HG02938 (cell line): ENCODE measurements at regions not wholly inside any gene's neighbourhood (a gene's known extent, or its start where the extent isn't known, plus 50 kb on each side); places are given as distances from the start of the nearest gene placed in this dataset.

ENCODE experiments used
- ATAC-seq: cut with Tn5 transposase; IDR thresholded peaks from one replicate; pipeline ENCODE4 v1.9.1; 2021; ENCODE audit warnings: mild to moderate bottlenecking, moderate library complexity; ENCODE audit not compliant: unreplicated experiment

DNA sequence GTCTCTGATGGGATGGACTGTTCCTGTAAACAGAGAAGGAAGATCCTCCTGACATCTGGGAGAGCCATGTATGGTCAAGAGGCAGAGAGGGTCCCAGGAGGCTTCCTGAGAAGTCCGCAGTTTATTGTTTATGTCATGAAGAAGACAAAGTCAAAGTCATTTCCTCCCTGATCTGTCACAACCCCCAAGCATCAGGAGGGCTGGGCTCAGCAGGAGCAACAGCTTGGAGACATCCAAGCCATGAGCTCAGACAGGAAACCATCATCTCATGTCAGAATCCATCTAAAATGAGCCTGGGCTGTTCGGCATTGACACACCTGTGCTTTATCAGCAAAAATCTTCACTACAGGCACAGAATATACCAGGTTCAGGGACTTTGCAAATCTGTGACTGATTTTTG lies 325.0 kb upstream of the MSX2 start:
- no peak for ATAC-seq

DNA sequence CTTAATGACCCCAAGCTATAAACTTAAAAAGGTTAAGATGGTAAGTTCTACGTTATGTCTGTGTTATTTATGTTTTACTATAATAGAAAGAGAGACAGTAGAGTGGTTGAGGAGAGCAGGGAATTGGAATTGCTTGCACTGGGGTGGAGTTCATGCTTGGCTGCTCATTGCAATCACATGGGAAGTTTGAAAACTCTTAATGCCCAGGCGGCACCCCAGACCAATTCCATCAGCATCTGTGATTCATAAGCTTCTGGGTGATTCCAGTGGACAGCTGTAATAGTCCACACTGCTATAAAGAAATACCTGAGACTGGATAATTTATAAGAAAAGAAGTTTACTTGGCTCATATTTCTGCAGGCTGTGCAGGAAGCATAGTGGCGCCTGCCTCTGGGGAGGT lies 323.9 kb upstream of the MSX2 start:
- no peak for ATAC-seq

DNA sequence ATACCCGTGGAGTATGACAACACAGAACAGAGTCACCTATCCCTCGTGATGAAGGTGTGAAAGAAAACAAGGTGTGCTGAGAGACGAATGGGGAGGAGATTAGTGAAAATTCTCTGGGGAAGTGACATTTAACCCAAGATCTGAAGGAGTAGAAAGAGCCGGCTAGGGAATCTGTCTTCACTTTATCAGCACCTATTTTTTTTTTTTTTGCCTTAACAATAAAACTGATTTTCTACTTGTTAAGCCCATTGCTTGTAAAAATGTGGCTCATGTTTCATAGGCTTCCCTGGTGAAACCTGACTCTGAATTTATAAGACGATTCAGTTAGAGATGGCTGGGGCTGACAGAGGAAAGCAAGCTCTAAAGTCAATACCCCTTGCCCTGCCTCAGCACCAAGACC lies 322.6 kb upstream of the MSX2 start:
- no peak for ATAC-seq

GRCh38 chr5:174402222-174402812 lies 322.1 kb upstream of the MSX2 start:
- no peak for ATAC-seq

- no peak for ATAC-seq
Measured at GRCh38 chr5:174404848-174405247, 319.5 kb upstream of the MSX2 start.

GRCh38 chr5:174409070-174409469 lies 315.3 kb upstream of the MSX2 start:
- no peak for ATAC-seq

DNA sequence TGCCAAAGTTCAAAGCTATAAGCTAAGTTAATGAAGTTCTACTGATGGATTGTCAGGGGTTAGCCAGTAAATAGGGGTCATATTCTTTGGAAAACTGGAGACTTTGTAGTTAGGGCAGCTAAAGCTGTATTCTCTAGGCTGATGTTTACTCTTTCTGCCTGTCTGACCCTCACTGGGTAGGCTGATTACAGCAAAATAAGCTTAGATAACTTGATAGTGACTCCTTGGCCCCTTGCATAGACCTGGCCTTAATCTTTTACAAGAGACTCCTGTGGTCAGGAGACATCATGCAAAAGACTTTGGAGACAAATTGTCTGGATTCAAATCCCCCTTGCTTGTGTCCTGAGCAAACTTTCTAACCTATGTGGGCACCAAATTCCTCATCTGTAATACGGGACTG lies 314.4 kb upstream of the MSX2 start:
- no peak for ATAC-seq

- ATAC-seq: no peak
Measured at GRCh38 chr5:174410716-174411478, 313.5 kb upstream of the MSX2 start.

DNA sequence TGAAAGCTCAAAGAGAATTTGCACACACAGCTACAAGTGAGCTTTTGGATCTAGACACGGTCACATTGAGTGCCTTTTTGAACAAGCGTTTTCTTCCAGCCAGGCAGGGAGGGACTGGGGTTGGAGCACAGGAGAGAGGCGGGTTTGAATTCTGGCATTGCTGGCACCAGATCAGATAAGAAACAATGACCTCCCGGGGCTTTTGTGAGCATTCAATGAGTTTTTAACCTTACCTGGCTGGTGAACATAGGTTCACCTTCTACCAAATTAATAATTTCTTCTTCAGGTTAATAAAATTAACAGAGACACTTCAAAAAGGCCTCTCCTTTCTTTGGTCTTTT lies 312.9 kb upstream of the MSX2 start:
- no peak for ATAC-seq

DNA sequence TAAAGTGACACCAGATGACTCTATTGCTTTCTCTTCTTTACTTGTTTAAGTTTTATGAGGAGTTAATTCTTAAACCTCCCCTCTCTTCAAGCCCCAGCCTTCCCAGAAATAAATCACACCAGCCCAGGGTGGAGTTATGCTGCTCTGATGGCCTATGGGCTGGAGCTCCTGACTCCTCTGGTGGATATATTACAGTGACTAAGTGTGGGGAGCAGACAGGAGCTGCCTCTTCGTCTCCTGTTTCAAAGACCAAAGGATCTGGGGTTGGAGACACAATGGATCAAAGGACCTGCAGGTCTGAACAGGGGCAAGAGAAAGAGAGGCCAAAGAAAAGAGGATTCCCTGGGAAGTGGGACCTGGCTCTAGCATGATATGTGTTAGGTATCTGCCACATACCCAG lies 312.0 kb upstream of the MSX2 start:
- ATAC-seq: no peak

GRCh38 chr5:174412941-174413340 lies 311.4 kb upstream of the MSX2 start:
- no peak for ATAC-seq

DNA sequence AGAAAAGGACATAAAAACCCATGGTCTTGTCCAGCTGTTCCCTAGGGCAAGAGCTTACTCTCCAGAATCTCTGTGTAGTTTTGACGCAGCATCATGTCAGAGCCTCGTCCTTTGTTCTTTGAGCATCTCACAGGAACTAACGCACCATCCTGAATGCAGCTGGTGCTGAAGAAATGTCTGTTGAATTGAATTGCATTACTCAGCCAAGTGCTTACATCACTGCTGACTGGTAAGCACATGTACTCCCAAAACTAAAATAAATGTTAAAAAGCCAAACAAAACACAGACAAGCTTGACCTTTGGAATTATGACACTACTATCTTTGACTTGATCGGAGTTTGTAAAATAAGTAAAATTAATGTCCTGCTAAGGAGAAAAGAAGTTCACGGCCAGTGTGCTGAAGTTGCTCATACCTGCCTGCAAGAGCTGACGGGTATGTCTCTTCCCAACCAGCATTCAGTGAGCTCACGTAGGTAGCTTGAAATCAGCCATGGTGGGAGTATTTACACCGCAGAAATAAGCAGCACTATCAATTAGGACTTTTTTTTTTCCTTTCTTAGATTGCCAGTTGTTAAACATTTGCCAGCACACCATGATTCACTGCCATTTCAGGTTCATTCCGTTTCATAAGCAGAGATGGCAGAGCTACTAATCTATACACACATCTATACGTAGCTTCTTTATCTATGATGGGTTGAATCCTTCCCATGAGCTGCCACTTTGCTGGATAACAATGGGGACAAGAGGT lies 310.6 kb upstream of the MSX2 start:
- no peak for ATAC-seq

DNA sequence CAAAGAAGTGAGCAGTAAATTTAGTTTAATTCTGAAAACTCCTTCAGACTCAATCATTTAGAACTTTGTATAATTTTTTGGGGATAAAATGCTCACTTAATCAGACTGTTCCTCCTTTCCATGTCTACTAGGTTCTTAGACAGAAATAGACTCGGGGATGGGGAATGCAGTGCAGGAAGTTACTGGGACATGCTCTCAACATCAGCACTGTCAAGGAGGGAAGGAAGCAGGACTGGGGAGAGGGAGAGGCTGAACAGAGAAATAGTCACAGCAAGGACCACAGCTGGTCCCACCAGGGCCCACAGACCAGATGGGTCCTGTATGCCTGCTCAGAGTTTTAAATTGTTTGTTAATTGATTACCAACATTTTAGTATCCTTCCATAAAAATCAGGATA lies 310.1 kb upstream of the MSX2 start:
- ATAC-seq: no peak

- ATAC-seq: peak; percentile 26
Measured at GRCh38 chr5:174418809-174419539, 305.4 kb upstream of the MSX2 start.

DNA sequence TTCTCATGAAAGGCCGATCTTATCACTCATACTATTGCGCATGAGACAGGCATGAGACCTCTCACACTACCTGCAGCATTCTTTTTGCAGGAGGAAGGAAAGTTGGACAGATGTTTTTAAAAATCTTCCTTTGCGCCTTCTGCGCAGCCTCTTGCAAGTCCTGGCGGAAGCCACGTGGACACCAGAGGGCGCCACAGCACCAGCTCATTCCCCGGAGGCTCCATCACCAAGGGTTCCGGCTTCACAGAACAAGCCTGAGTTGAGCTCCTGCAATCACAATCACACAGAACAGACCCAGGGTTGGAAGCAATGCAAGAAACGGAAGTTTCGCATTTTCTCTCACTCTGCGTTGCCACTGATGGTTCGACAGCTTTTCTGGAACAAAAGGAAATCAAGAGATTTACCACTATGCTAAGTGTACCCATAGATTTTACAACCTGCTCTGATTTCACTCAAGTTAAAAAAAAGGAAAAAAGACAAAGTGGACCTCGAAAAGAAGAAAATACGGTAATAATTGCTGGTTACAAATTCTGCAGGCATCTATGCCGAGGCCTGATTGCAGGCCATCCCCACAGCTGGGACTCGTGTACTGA lies 304.7 kb upstream of the MSX2 start:
- ATAC-seq: peak; percentile 95

DNA sequence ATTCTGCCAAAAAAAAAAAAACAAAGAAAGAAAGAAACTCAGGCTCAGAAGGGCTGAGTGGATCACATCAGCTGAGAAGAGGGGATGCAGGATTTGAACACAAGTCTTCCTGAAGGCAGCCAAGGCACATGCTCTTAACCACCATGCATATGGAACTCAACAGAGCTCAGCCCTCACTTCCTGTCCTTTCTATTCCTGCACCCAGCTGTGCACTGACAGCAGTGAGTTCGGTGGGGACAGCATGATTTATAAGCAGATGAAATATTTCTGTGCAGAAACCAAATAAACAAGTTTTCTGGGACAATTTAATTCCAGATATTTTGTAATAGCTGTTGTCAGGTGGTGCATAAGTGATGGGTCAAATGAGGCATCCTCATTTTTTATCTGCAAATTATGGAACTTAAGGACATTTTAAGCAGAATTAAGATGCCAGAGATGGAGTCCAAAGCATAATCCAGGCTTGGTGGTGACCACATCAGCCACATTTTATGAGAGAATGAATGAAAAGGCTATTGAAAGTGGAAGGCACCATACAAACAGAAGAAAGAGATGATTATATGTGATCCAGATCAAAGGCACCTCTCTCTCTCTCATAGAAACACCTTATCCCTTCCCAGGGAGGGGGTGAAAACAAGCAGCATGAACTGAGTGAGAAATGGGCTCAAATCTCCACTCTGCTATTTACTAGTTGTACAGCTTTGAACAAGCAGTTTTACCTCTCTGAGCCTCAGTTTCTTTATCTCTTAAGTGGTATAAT lies 303.6 kb upstream of the MSX2 start:
- no peak for ATAC-seq

GRCh38 chr5:174421408-174421805 lies 303.0 kb upstream of the MSX2 start:
- ATAC-seq: no peak

- ATAC-seq: no peak
Measured at GRCh38 chr5:174423558-174423957, 300.8 kb upstream of the MSX2 start.

DNA sequence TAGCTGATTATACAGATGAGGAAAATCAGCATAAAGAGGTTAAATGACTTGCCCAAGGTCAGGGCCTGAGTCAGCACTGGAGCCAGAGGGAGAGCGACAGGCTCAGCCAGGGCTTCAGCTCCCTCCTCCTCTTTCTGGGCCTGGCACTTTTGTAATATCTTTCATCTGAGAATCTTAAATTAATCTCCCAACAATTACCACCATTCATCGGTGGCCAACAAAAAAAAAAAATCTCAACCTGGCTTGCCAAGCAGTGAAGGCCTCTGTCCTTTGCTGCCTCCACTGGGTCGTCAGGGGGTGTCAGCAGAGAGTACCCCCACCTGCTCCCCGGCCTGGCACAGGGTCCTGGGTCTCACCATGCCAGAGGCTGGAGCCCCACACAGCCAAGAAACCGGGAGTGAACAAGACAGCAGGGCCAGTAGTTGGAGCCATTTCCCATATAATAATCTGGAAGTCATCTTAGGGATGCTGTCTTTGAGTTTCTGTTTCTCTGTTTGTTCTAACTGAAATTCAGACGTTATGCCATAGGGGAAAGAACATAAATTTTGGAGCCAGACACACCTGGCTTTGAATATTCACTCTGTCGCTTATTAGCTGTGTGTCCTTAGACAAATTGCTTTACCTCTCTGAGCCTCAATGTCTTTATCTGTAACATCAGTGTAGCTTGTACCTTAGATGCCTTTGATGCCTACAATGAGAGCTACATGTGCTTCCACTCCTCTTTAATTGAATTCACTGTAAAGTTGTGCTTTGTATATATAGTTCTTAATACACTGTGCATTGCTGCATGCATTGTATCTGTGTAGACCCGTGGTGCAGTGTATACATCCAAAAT lies 299.9 kb upstream of the MSX2 start:
- no peak for ATAC-seq
